H1 (cell line): ENCODE measurements at regions not wholly inside any gene's neighbourhood (a gene's known extent, or its start where the extent isn't known, plus 50 kb on each side); places are given as distances from the start of the nearest gene placed in this dataset.

ENCODE experiments used
- CTCF ChIA-PET: fragments of 300-600 bp; sonication (Branson Sonifier 250); formaldehyde crosslinking; loops from one replicate; lab custom pipeline; 2021; ENCODE audit not compliant: partially characterized antibody; lab: Charles Lee
- POLR2A ChIA-PET: fragments of 300-600 bp; sonication (Branson Sonifier 250); formaldehyde crosslinking; loops from one replicate; lab custom pipeline; 2021; ENCODE audit warnings: inconsistent platforms; ENCODE audit not compliant: partially characterized antibody; lab: Charles Lee
- DNase-seq, 2 experiments: peaks; one replicate each; pipeline versions ENCODE4 v3.0.0 to v3.0.0-alpha.2; 2010 to 2022; ENCODE audit warnings: low spot score in 2 of 2, low read depth in 1 of 2, mixed read lengths in 1 of 2
- FAIRE-seq: peaks from 2 replicates; lab custom pipeline; 2011; peaks lifted over from hg19 to GRCh38; lab: Jason Lieb, UNC
- H2AFZ ChIP-seq: 2 replicates; pipeline ENCODE4 v1.8.1; 2012; ENCODE audit warnings: low read length, inconsistent platforms
- H2AK5ac ChIP-seq: 2 replicates; pipeline ENCODE4 v1.6.1; 2013; ENCODE audit warnings: low read depth, low read length
- H2BK120ac ChIP-seq: replicated peaks from 2 replicates; pipeline ENCODE3; 2013; ENCODE audit warnings: low read depth, low read length, inconsistent platforms
- H2BK12ac ChIP-seq: 2 replicates; pipeline ENCODE4 v1.6.1; 2013; ENCODE audit warnings: low read depth, low read length
- H2BK15ac ChIP-seq: 2 replicates; pipeline ENCODE4 v1.6.1; 2013; ENCODE audit warnings: low read length
- H2BK20ac ChIP-seq: 2 replicates; pipeline ENCODE4 v1.6.1; 2013; ENCODE audit warnings: low read length
- H2BK5ac ChIP-seq: 2 replicates; pipeline ENCODE4 v1.6.1; 2013; ENCODE audit warnings: low read depth, low read length
- H3K14ac ChIP-seq: 2 replicates; pipeline ENCODE4 v1.6.1; 2013; ENCODE audit warnings: inconsistent platforms; ENCODE audit not compliant: insufficient read length
- H3K18ac ChIP-seq: 2 replicates; pipeline ENCODE4 v1.6.1; 2013; ENCODE audit warnings: low read length; ENCODE audit errors: extremely low read depth
- H3K23ac ChIP-seq: 2 replicates; pipeline ENCODE4 v1.6.1; 2013; ENCODE audit warnings: inconsistent platforms; ENCODE audit not compliant: insufficient read length
- H3K23me2 ChIP-seq: 2 replicates; pipeline ENCODE4 v1.6.1; 2013; ENCODE audit warnings: low read depth, low read length
- H3K27ac ChIP-seq: 2 replicates; pipeline ENCODE4 v1.6.1; 2011; ENCODE audit warnings: low read depth, low read length, inconsistent platforms
- H3K27me3 ChIP-seq, 4 experiments: replicated peaks in 1 of 4; 1 replicate in 1 of 4; 2 replicates in 3 of 4; pipeline versions ENCODE4 v1.6.1 to v1.8.1; 2011 to 2013; ENCODE audit warnings: low read length in 3 of 4, mild to moderate bottlenecking in 3 of 4, inconsistent platforms in 2 of 4, mixed read lengths in 2 of 4, moderate library complexity in 1 of 4; ENCODE audit not compliant: control insufficient read depth in 3 of 4, insufficient read depth in 3 of 4; ENCODE audit errors: extremely low read depth in 1 of 4
- H3K36me3 ChIP-seq, 4 experiments: 2 replicates each; pipeline versions ENCODE4 v1.6.1 to v1.8.1; 2011 to 2013; ENCODE audit warnings: mild to moderate bottlenecking in 4 of 4, low read length in 3 of 4, moderate library complexity in 2 of 4, control low read depth in 1 of 4, inconsistent platforms in 1 of 4; ENCODE audit not compliant: insufficient read depth in 4 of 4, control insufficient read depth in 2 of 4
- H3K4ac ChIP-seq: replicated peaks from 2 replicates; pipeline ENCODE3; 2013; ENCODE audit warnings: low read length, low read depth, mixed read lengths, inconsistent platforms; ENCODE audit not compliant: insufficient read length
- H3K4me1 ChIP-seq, 4 experiments: replicated peaks in 1 of 4; 1 replicate in 1 of 4; 2 replicates in 3 of 4; pipeline versions ENCODE4 v1.6.1 to v1.8.1; 2011 to 2013; ENCODE audit warnings: low read length in 3 of 4, inconsistent platforms in 2 of 4, mixed read lengths in 1 of 4; ENCODE audit not compliant: insufficient read depth in 4 of 4, control insufficient read depth in 3 of 4
- H3K4me2 ChIP-seq, 2 experiments: 2 replicates each; pipeline versions ENCODE4 v1.6.1 to v1.8.1; 2011 to 2013; ENCODE audit warnings: low read depth in 2 of 2, low read length in 2 of 2, control low read depth in 1 of 2, inconsistent platforms in 1 of 2, mild to moderate bottlenecking in 1 of 2; ENCODE audit not compliant: insufficient read depth in 1 of 2
- H3K4me3 ChIP-seq, 4 experiments: fragments of 200-600, 300-600 bp in 1 of 4; sonication (generic), shearing (Covaris generic), sonication (Bioruptor Twin) in 1 of 4; 2 replicates each; pipeline versions ENCODE4 v1.5.1 to v1.8.1; 2011 to 2016; ENCODE audit warnings: low read length in 4 of 4, low read depth in 3 of 4, control low read depth in 2 of 4, inconsistent platforms in 2 of 4, mild to moderate bottlenecking in 2 of 4, mixed read lengths in 1 of 4, moderate library complexity in 1 of 4; ENCODE audit not compliant: insufficient read depth in 2 of 4; ENCODE audit errors: extremely low read depth in 1 of 4
- H3K56ac ChIP-seq: replicated peaks from 2 replicates; pipeline ENCODE3; 2013; ENCODE audit warnings: low read depth, mild to moderate bottlenecking, mixed read lengths, low read length, inconsistent platforms; ENCODE audit not compliant: insufficient read length
- H3K79me1 ChIP-seq: 2 replicates; pipeline ENCODE4 v1.6.1; 2013; ENCODE audit warnings: low read depth, low read length, control low read depth
- H3K79me2 ChIP-seq, 2 experiments: 2 replicates each; pipeline versions ENCODE4 v1.6.1 to v1.8.1; 2012 to 2013; ENCODE audit warnings: low read length in 2 of 2, mild to moderate bottlenecking in 2 of 2, inconsistent platforms in 1 of 2; ENCODE audit not compliant: insufficient read depth in 2 of 2, control insufficient read depth in 1 of 2
- H3K9ac ChIP-seq, 4 experiments: replicated peaks in 1 of 4; 1 replicate in 1 of 4; 2 replicates in 3 of 4; pipeline versions ENCODE4 v1.6.1 to v1.8.1; 2011 to 2013; ENCODE audit warnings: low read depth in 3 of 4, low read length in 3 of 4, control low read depth in 2 of 4, mild to moderate bottlenecking in 2 of 4, moderate library complexity in 2 of 4, inconsistent platforms in 1 of 4; ENCODE audit errors: extremely low read depth in 1 of 4
- H3K9me3 ChIP-seq, 2 experiments: 2 replicates each; pipeline versions ENCODE4 v1.6.1 to v1.8.1; 2012 to 2013; ENCODE audit warnings: mild to moderate bottlenecking in 2 of 2, moderate library complexity in 2 of 2, control low read depth in 1 of 2, inconsistent platforms in 1 of 2, low read depth in 1 of 2, low read length in 1 of 2, mixed read lengths in 1 of 2; ENCODE audit not compliant: insufficient read depth in 2 of 2
- H4K20me1 ChIP-seq, 2 experiments: replicated peaks in 1 of 2; 2 replicates each; pipeline versions ENCODE3 to v1.8.1; 2011 to 2013; ENCODE audit warnings: inconsistent platforms in 2 of 2, low read length in 2 of 2, mild to moderate bottlenecking in 1 of 2; ENCODE audit not compliant: insufficient read depth in 2 of 2, control insufficient read depth in 1 of 2
- H4K5ac ChIP-seq: 2 replicates; pipeline ENCODE4 v1.6.1; 2013; ENCODE audit warnings: low read length, low read depth, mixed read lengths, inconsistent platforms; ENCODE audit not compliant: insufficient read length
- H4K8ac ChIP-seq: 2 replicates; pipeline ENCODE4 v1.8.0; 2013; ENCODE audit warnings: mild to moderate bottlenecking, moderate library complexity, low read length, inconsistent platforms; ENCODE audit not compliant: insufficient read depth; ENCODE audit errors: extremely low read depth
- H4K91ac ChIP-seq: replicated peaks from 2 replicates; pipeline ENCODE3; 2013; ENCODE audit warnings: low read length, mixed read lengths, inconsistent platforms; ENCODE audit not compliant: insufficient read length
- ASH2L ChIP-seq: fragments of 200-600, 300-600 bp; sonication (generic); IDR thresholded peaks from one replicate; pipeline ENCODE4 v1.7.1; 2017; ENCODE audit warnings: low read length
- BACH1 ChIP-seq: IDR thresholded peaks from 2 replicates; pipeline ENCODE4 v1.6.1; 2012; ENCODE audit warnings: low read length, improper control_type of control experiment
- EGR1 ChIP-seq: IDR thresholded peaks from 2 replicates; pipeline ENCODE4 v1.6.1; 2011; ENCODE audit warnings: low read depth, low read length, borderline replicate concordance
- EP300 ChIP-seq, 2 experiments: IDR thresholded peaks; 1 replicate in 1 of 2; 2 replicates in 1 of 2; pipeline ENCODE4 v1.6.1; 2011 to 2012; ENCODE audit warnings: low read depth in 2 of 2, low read length in 2 of 2, mild to moderate bottlenecking in 2 of 2, borderline replicate concordance in 1 of 2, inconsistent platforms in 1 of 2, moderate library complexity in 1 of 2
- EZH2 ChIP-seq: fragments of 200-600 bp; sonication (generic); IDR thresholded peaks from 2 replicates; pipeline ENCODE4 v1.7.1; 2012; ENCODE audit warnings: low read depth, mild to moderate bottlenecking, moderate library complexity, low read length, inconsistent platforms; ENCODE audit not compliant: severe bottlenecking
- FOSL1 ChIP-seq: IDR thresholded peaks from 2 replicates; pipeline ENCODE4 v1.6.1; 2011; ENCODE audit warnings: mild to moderate bottlenecking, low read depth, low read length, moderate library complexity; ENCODE audit not compliant: insufficient read depth
- GTF2F1 ChIP-seq: IDR thresholded peaks from 2 replicates; pipeline ENCODE4 v1.6.1; 2012; ENCODE audit warnings: low read depth, low read length, improper control_type of control experiment, borderline replicate concordance
- HDAC6 ChIP-seq: IDR thresholded peaks from one replicate; pipeline ENCODE4 v1.7.1; 2012; ENCODE audit warnings: low read depth, mild to moderate bottlenecking, inconsistent platforms, low read length, moderate library complexity
- KDM5A ChIP-seq: fragments of 200-600 bp; IDR thresholded peaks from 2 replicates; pipeline ENCODE4 v1.7.1; 2012; ENCODE audit warnings: mild to moderate bottlenecking, low read length, inconsistent platforms, mixed read lengths
- MAFK ChIP-seq: IDR thresholded peaks from 2 replicates; pipeline ENCODE4 v1.6.1; 2012; ENCODE audit warnings: low read depth, mild to moderate bottlenecking, improper control_type of control experiment, low read length
- NANOG ChIP-seq: IDR thresholded peaks from 2 replicates; pipeline ENCODE4 v1.6.1; 2011; ENCODE audit warnings: low read length, low read depth, mild to moderate bottlenecking, inconsistent platforms; ENCODE audit not compliant: insufficient read depth, poor library complexity, severe bottlenecking
- SP2 ChIP-seq: IDR thresholded peaks from 2 replicates; pipeline ENCODE4 v1.6.1; 2012; ENCODE audit warnings: mild to moderate bottlenecking, low read length, inconsistent platforms
- TBP ChIP-seq: IDR thresholded peaks from 2 replicates; pipeline ENCODE4 v1.6.1; 2011; ENCODE audit warnings: low read depth, low read length, improper control_type of control experiment
- TCF12 ChIP-seq: IDR thresholded peaks from 2 replicates; pipeline ENCODE4 v1.6.1; 2011; ENCODE audit warnings: low read depth, mild to moderate bottlenecking, low read length
- YY1 ChIP-seq: IDR thresholded peaks from 2 replicates; pipeline ENCODE4 v1.6.1; 2011; ENCODE audit warnings: low read depth, mild to moderate bottlenecking, low read length
- WGBS, 2 experiments: shearing (Covaris generic) in 1 of 2; methylation state at CpG; one replicate each; pipeline versions ENCODE4 v1.1.6 to v1.1.7; 2013 to 2015; ENCODE audit warnings: low lambda C conversion rate in 2 of 2, mixed read lengths in 2 of 2, inconsistent platforms in 1 of 2, low coverage in 1 of 2, missing lambda C conversion rate in 1 of 2; ENCODE audit not compliant: insufficient replicate concordance in 2 of 2, insufficient coverage in 1 of 2, insufficient read length in 1 of 2; ENCODE audit errors: extremely low coverage in 1 of 2, missing lambda C conversion rate in 1 of 2; 5-methylcytosine and 5-hydroxymethylcytosine counted together

GRCh38 chr2:150554046-150554445 lies 66.6 kb upstream of the RND3 start:
- H3K4ac ChIP-seq, result no peak overlapping the region
- no peak overlapping the region for H3K27ac ChIP-seq
- no peaks in the 10 kb centered on the region for H3K36me3 ChIP-seq
- H3K79me1 ChIP-seq, result no peaks in the 10 kb centered on the region
- CTCF ChIA-PET, result no interaction called here
- no peak overlapping the region for H2BK15ac ChIP-seq
- no peaks in the 10 kb centered on the region for H3K9me3 ChIP-seq
- no peak overlapping the region for H3K23ac ChIP-seq
- H3K4me2 ChIP-seq, result no peak overlapping the region
- no peak overlapping the region for H2BK120ac ChIP-seq
- H3K9ac ChIP-seq, result no peak overlapping the region
- no peaks in the 10 kb centered on the region for H3K27me3 ChIP-seq
- no peaks in the 10 kb centered on the region for H3K23me2 ChIP-seq
- no peak overlapping the region for H2AFZ ChIP-seq
- no peak overlapping the region for H3K56ac ChIP-seq
- no peak overlapping the region for H2AK5ac ChIP-seq
- no peak overlapping the region for H3K4me3 ChIP-seq
- H4K20me1 ChIP-seq, result no peaks in the 10 kb centered on the region
- no peak overlapping the region for H2BK5ac ChIP-seq
- no peak overlapping the region for H4K8ac ChIP-seq
- FAIRE-seq (no peak), DNase-seq (no peak)
- no peak overlapping the region for H3K18ac ChIP-seq
- no peak overlapping the region for H2BK20ac ChIP-seq
- H4K91ac ChIP-seq, result no peak overlapping the region
- WGBS, 2 experiments, result 92% methylated on average over 1 of the region's 1 CpG; no CpG with 5 or more reads in 1 of the 2 experiments
- no peaks in the 10 kb centered on the region for H3K79me2 ChIP-seq
- no peak overlapping the region for H2BK12ac ChIP-seq
- peaks cover 0 to 5% (median 0%) of the 10 kb centered on the region in 4 experiments; a peak in 3 of 7 replicates for H3K4me1 ChIP-seq
- no peak overlapping the region for H3K14ac ChIP-seq
- POLR2A ChIA-PET, result interaction anchor here (0.6 kb wide), 1 partner anchor 66 kb away, joined by 3 read pairs; no protein-coding TSS in a partner anchor
- no peak overlapping the region for H4K5ac ChIP-seq
- no peak for TF ChIP-seq KDM5A
- TF ChIP-seq GTF2F1, result no peak
- no peak for TF ChIP-seq SP2
- TF ChIP-seq EP300 (IDR thresholded peaks at IDR 0.05; ENCODE audit: borderline replicate concordance in 1 of 2, low read depth in 2 of 2, low read length in 2 of 2), result no peak
- TF ChIP-seq EZH2, result no peak
- TF ChIP-seq EGR1, result no peak
- TF ChIP-seq ASH2L, result no peak
- no peak for TF ChIP-seq TCF12
- no peak for TF ChIP-seq TBP
- no peak for TF ChIP-seq BACH1
- TF ChIP-seq MAFK, result no peak
- TF ChIP-seq FOSL1, result no peak
- no peak for TF ChIP-seq YY1
- TF ChIP-seq HDAC6, result no peak
- no peak for TF ChIP-seq NANOG
